WTC11 (cell line): ENCODE measurements at regions not wholly inside any gene's neighbourhood (a gene's known extent, or its start where the extent isn't known, plus 50 kb on each side); places are given as distances from the start of the nearest gene placed in this dataset.

Experiments
- ATAC-seq: fragments of 200-7000 bp; cut with Tn5 transposase; 2 replicates; pipeline ENCODE4 v1.10.0; 2021; ENCODE audit warnings: mild to moderate bottlenecking, moderate library complexity
- CTCF ChIA-PET: fragments of 300-600 bp; sonication (Branson Sonifier 250); formaldehyde crosslinking; loops from one replicate; lab custom pipeline; 2021; ENCODE audit warnings: antibody characterized with exemption; lab: Charles Lee
- POLR2A ChIA-PET: fragments of 350-600 bp; sonication (Branson Sonifier 250); formaldehyde crosslinking; loops from one replicate; lab custom pipeline; 2021; ENCODE audit warnings: antibody characterized with exemption; lab: Charles Lee
- DNase-seq: peaks from one replicate; pipeline ENCODE4 v3.0.0; 2021; ENCODE audit warnings: low spot score
- H3K27ac Mint-ChIP-seq: 2 replicates; pipeline ENCODE4 v1.8.0; 2021; ENCODE audit warnings: mixed read lengths
- H3K27me3 Mint-ChIP-seq: 2 replicates; pipeline ENCODE4 v1.8.0; 2021; ENCODE audit warnings: low read depth, mild to moderate bottlenecking, moderate library complexity, mixed read lengths
- H3K36me3 Mint-ChIP-seq: 2 replicates; pipeline ENCODE4 v1.8.0; 2021; ENCODE audit warnings: mixed read lengths
- H3K4me1 Mint-ChIP-seq: 2 replicates; pipeline ENCODE4 v1.8.0; 2022; ENCODE audit warnings: mixed read lengths
- H3K4me3 Mint-ChIP-seq: 2 replicates; pipeline ENCODE4 v1.8.0; 2021; ENCODE audit warnings: mild to moderate bottlenecking, moderate library complexity, mixed read lengths
- H3K9me3 Mint-ChIP-seq: 2 replicates; pipeline ENCODE4 v1.8.0; 2021; ENCODE audit warnings: mixed read lengths
- AFF4 ChIP-seq: sonication (generic); formaldehyde crosslinking; IDR thresholded peaks from 2 replicates; pipeline ENCODE4 v1.8.1; 2023; ENCODE audit warnings: mild to moderate bottlenecking, missing genetic modification reagents, borderline replicate concordance
- ATF1 ChIP-seq: sonication (generic); formaldehyde crosslinking; IDR thresholded peaks from 2 replicates; pipeline ENCODE4 v1.8.1; 2023; ENCODE audit warnings: mild to moderate bottlenecking, moderate library complexity, missing genetic modification reagents
- ATF3 ChIP-seq: sonication (generic); formaldehyde crosslinking; conservative IDR thresholded peaks from 2 replicates; pipeline ENCODE4 v1.8.1; 2022; ENCODE audit warnings: mild to moderate bottlenecking, missing genetic modification reagents
- CBFB ChIP-seq: sonication (generic); formaldehyde crosslinking; IDR thresholded peaks from 2 replicates; pipeline ENCODE4 v1.8.1; 2022; ENCODE audit warnings: mild to moderate bottlenecking, low read depth, missing genetic modification reagents
- CREB1 ChIP-seq: sonication (generic); formaldehyde crosslinking; IDR thresholded peaks from 2 replicates; pipeline ENCODE4 v1.8.0; 2023; ENCODE audit warnings: mild to moderate bottlenecking, missing genetic modification reagents
- CTCF ChIP-seq: fragments of 200-600 bp; IDR thresholded peaks from 2 replicates; pipeline ENCODE4 v1.8.0; 2022; ENCODE audit warnings: antibody characterized with exemption
- ESRRA ChIP-seq: sonication (generic); formaldehyde crosslinking; IDR thresholded peaks from 2 replicates; pipeline ENCODE4 v1.8.1; 2022; ENCODE audit warnings: mild to moderate bottlenecking, missing genetic modification reagents, borderline replicate concordance
- FOXJ3 ChIP-seq: sonication (generic); formaldehyde crosslinking; IDR thresholded peaks from 2 replicates; pipeline ENCODE4 v1.9.0; 2021; ENCODE audit warnings: missing genetic modification reagents, mild to moderate bottlenecking, borderline replicate concordance
- MAX ChIP-seq: sonication (generic); formaldehyde crosslinking; IDR thresholded peaks from 2 replicates; pipeline ENCODE4 v1.8.0; 2022; ENCODE audit warnings: mild to moderate bottlenecking, missing genetic modification reagents
- NFYB ChIP-seq: sonication (generic); formaldehyde crosslinking; conservative IDR thresholded peaks from 2 replicates; pipeline ENCODE4 v1.8.0; 2022; ENCODE audit warnings: low read depth, missing genetic modification reagents
- PREB ChIP-seq: sonication (generic); formaldehyde crosslinking; IDR thresholded peaks from 2 replicates; pipeline ENCODE4 v1.8.1; 2022; ENCODE audit warnings: mild to moderate bottlenecking, missing genetic modification reagents, moderate library complexity, borderline replicate concordance
- RORB ChIP-seq: fragments of 250-450 bp; sonication (Bioruptor Pico); IDR thresholded peaks from 2 replicates; pipeline ENCODE4 v1.9.0; 2021; ENCODE audit warnings: mild to moderate bottlenecking
- ZNF121 ChIP-seq: sonication (generic); formaldehyde crosslinking; IDR thresholded peaks from 2 replicates; pipeline ENCODE4 v1.8.0; 2023; ENCODE audit warnings: missing genetic modification reagents
- ZNF219 ChIP-seq: sonication (generic); formaldehyde crosslinking; IDR thresholded peaks from 2 replicates; pipeline ENCODE4 v1.8.0; 2023; ENCODE audit warnings: missing genetic modification reagents, mild to moderate bottlenecking, borderline replicate concordance
- ZNF263 ChIP-seq: sonication (generic); formaldehyde crosslinking; IDR thresholded peaks from 2 replicates; pipeline ENCODE4 v1.8.1; 2022; ENCODE audit warnings: low read depth, mild to moderate bottlenecking, moderate library complexity, missing genetic modification reagents
- ZNF281 ChIP-seq: sonication (generic); formaldehyde crosslinking; IDR thresholded peaks from 2 replicates; pipeline ENCODE4 v1.8.0; 2023; ENCODE audit warnings: mild to moderate bottlenecking, missing genetic modification reagents
- ZNF423 ChIP-seq: fragments of 250-450 bp; sonication (Bioruptor Pico); IDR thresholded peaks from 2 replicates; pipeline ENCODE4 v2.1.2; 2022; ENCODE audit warnings: mild to moderate bottlenecking, moderate library complexity
- ZNF425 ChIP-seq: fragments of 250-450 bp; sonication (Bioruptor Pico); conservative IDR thresholded peaks from 2 replicates; pipeline ENCODE4 v1.9.0; 2021; ENCODE audit warnings: mild to moderate bottlenecking
- ZSCAN18 ChIP-seq: fragments of 250-450 bp; sonication (Bioruptor Pico); IDR thresholded peaks from 2 replicates; pipeline ENCODE4 v2.1.2; 2022; ENCODE audit warnings: mild to moderate bottlenecking, moderate library complexity

- Mint-ChIP-seq H3K4me3 (no peak overlapping the region), H3K9me3 (peaks cover 4% of the 10 kb centered on the region; the same call in 1 of the 2 replicates), H3K36me3 (0 out of 2 replicates have a peak, but pooled peaks cover 3% of the 10 kb centered on the region)
- no peak for ATAC-seq
- DNase-seq: no peak
- no peak for TF ChIP-seq ZNF423 (CRISPR knock-in tag)
- no peak for TF ChIP-seq ZNF281 (CRISPR knock-in tag)
- no peak for TF ChIP-seq AFF4 (CRISPR knock-in tag)
- TF ChIP-seq ZNF425 (CRISPR knock-in tag): no peak
- no peak for TF ChIP-seq ATF1 (CRISPR knock-in tag)
- no peak for TF ChIP-seq FOXJ3 (CRISPR knock-in tag)
- no peak for TF ChIP-seq ZNF219
- TF ChIP-seq PREB (CRISPR knock-in tag): no peak
- no peak for TF ChIP-seq ESRRA (CRISPR knock-in tag)
- no peak for TF ChIP-seq CTCF
- no peak for TF ChIP-seq RORB (CRISPR knock-in tag)
- no peak for TF ChIP-seq ZNF263 (CRISPR knock-in tag)
- no peak for TF ChIP-seq ZSCAN18 (CRISPR knock-in tag)
- no peak for TF ChIP-seq MAX (CRISPR knock-in tag)
- no peak for TF ChIP-seq ATF3 (CRISPR knock-in tag)
- no peak for TF ChIP-seq CREB1 (CRISPR knock-in tag)
- TF ChIP-seq ZNF121: no peak
- no peak for TF ChIP-seq CBFB (CRISPR knock-in tag)
- no peak for TF ChIP-seq NFYB (CRISPR knock-in tag)
- TF ChIP-seq, all 79 proteins: peak for 0
- ChIA-PET POLR2A (no interaction called here), CTCF (no interaction called here)
- no peaks in the 10 kb centered on the region for H3K27me3 Mint-ChIP-seq
- H3K27ac Mint-ChIP-seq: no peak overlapping the region
- peaks cover 19% of the 10 kb centered on the region for H3K4me1 Mint-ChIP-seq
These were observed 513.8 kb downstream of the ZEB2 start for GRCh38 chr2:144006139-144006538.
